Dermis microvascular lymphatic vessel endothelial cell (primary cell): ENCODE measurements at regions not wholly inside any gene's neighbourhood (a gene's known extent, or its start where the extent isn't known, plus 50 kb on each side); places are given as distances from the start of the nearest gene placed in this dataset.

Experiments used
- DNase-seq, 2 donors: peaks; one replicate each; pipeline versions ENCODE4 v3.0.0 to v3.0.0-alpha.2; 2010; ENCODE audit warnings: low read depth in 2 of 2

GRCh38 chr13:31684466-31684865 is 54.9 kb upstream of the RXFP2 start:
- no peak for DNase-seq

DNA sequence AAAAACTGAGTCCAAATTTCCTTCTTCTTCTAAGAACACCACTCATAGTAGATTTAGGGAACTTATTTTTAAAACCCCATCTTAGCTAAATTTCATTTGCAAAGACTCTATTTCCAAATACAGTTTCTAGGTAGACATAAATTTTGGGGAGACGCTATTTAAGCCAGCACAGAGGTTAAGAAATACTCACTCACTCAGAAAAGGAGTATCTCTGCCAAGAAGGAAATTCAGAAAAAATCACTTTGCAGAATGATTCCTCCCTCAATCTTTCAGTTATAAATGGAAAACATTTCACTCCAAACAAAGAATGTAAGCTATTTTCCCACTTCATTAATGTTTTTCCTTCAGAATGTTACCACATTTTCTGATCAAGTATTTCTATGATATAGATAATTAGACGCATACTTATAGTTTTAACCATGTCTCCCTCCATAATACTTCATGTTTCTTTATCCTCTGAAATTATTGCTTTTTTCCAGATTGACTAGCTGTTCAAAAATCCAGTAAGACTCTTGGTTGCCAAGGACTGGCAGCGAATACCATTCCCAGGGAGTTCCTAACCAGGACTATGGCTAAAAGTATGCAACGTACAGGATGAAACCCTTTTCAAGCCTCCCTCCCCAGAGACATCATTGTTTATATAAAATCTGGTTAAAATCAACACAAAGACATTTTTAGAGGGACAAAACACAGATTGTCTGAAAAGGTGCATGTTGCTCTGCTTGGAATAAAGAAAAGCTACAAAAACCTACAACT is 52.5 kb upstream of the RXFP2 start:
- DNase-seq: no peak
